ENCODE measurements at regions not wholly inside any gene's neighbourhood (a gene's known extent, or its start where the extent isn't known, plus 50 kb on each side); places are given as distances from the start of the nearest gene placed in this dataset.

DNA sequence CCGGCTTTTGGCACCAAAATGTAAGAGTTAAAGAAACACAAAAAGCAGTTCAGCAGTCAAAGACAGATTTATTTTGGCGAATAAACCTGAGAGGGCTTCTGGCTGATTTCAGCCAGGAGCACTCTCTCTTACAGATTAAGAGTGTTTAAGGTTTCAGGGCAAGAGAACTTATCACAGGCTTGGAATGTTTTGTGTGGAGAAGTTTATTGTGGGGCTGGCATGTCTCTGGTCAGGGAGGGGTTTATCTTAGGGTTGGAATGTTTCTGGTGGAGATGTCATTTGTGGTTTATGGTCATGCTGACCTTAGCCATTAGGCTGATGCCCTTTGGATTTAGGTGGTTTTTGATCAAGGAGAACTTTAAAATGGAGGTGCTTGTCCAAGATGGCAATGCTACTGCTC, 622.3 kb upstream of the PTPRD start:
- TF ChIP-seq POLR2A (IDR thresholded peaks at IDR 0.05) = no peak
- TF ChIP-seq, protein P1, sequence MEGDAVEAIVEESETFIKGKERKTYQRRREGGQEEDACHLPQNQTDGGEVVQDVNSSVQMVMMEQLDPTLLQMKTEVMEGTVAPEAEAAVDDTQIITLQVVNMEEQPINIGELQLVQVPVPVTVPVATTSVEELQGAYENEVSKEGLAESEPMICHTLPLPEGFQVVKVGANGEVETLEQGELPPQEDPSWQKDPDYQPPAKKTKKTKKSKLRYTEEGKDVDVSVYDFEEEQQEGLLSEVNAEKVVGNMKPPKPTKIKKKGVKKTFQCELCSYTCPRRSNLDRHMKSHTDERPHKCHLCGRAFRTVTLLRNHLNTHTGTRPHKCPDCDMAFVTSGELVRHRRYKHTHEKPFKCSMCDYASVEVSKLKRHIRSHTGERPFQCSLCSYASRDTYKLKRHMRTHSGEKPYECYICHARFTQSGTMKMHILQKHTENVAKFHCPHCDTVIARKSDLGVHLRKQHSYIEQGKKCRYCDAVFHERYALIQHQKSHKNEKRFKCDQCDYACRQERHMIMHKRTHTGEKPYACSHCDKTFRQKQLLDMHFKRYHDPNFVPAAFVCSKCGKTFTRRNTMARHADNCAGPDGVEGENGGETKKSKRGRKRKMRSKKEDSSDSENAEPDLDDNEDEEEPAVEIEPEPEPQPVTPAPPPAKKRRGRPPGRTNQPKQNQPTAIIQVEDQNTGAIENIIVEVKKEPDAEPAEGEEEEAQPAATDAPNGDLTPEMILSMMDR (IDR thresholded peaks at IDR 0.05) = no peak
- no peak for TF ChIP-seq POLR2AphosphoS5 (IDR thresholded peaks at IDR 0.05)
- TF ChIP-seq EP300 (IDR thresholded peaks at IDR 0.05) = no peak

Data from gastroesophageal sphincter (tissue), 3 donors.